ENCODE measurements at regions not wholly inside any gene's neighbourhood (a gene's known extent, or its start where the extent isn't known, plus 50 kb on each side); places are given as distances from the start of the nearest gene placed in this dataset.

DNA sequence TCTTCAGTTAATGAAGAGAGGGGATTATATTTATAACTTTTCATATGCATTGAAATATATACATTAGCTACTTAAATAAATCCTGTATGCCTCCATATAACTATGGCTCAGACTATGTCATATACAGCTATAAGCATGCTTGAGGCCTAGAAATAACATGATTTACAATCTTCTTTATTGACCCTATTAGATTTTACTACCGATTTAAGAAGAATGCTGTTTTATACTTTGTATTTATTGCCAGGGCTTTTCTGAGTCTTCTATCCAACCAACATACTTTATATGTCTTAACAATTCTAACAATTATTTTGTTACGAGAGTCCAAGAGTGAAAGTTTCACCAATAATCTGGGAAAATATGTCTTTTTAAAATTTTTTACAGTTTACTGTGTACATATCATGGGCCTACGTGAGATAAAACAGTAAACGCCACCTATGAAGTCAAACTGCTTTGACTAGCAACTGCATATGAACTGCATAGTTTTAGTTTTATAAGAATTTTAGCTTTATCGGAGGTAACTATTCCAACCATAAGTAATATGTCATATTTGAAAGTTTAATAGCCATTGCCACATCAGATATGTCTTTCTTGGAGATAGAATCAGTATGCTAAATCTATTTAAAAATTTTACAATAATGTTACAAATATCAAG, 861.0 kb downstream of the USP25 start:
- no peak overlapping the region for H3K4me3 Mint-ChIP-seq (ENCODE audit: unreplicated experiment)
- TF ChIP-seq, protein P1, sequence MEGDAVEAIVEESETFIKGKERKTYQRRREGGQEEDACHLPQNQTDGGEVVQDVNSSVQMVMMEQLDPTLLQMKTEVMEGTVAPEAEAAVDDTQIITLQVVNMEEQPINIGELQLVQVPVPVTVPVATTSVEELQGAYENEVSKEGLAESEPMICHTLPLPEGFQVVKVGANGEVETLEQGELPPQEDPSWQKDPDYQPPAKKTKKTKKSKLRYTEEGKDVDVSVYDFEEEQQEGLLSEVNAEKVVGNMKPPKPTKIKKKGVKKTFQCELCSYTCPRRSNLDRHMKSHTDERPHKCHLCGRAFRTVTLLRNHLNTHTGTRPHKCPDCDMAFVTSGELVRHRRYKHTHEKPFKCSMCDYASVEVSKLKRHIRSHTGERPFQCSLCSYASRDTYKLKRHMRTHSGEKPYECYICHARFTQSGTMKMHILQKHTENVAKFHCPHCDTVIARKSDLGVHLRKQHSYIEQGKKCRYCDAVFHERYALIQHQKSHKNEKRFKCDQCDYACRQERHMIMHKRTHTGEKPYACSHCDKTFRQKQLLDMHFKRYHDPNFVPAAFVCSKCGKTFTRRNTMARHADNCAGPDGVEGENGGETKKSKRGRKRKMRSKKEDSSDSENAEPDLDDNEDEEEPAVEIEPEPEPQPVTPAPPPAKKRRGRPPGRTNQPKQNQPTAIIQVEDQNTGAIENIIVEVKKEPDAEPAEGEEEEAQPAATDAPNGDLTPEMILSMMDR (IDR thresholded peaks at IDR 0.05; ENCODE audit: partially characterized antibody, unreplicated experiment) = no peak
- H3K4me1 Mint-ChIP-seq (ENCODE audit: low read depth, unreplicated experiment) = peaks cover 19% of the 10 kb centered on the region
- no peak overlapping the region for H3K27ac Mint-ChIP-seq (ENCODE audit: unreplicated experiment)
- no peaks in the 10 kb centered on the region for H3K9me3 Mint-ChIP-seq (ENCODE audit: unreplicated experiment)
- no peaks in the 10 kb centered on the region for H3K36me3 Mint-ChIP-seq (ENCODE audit: unreplicated experiment)
- no peaks in the 10 kb centered on the region for H3K27me3 Mint-ChIP-seq (ENCODE audit: unreplicated experiment)
- no peak for DNase-seq

DNA sequence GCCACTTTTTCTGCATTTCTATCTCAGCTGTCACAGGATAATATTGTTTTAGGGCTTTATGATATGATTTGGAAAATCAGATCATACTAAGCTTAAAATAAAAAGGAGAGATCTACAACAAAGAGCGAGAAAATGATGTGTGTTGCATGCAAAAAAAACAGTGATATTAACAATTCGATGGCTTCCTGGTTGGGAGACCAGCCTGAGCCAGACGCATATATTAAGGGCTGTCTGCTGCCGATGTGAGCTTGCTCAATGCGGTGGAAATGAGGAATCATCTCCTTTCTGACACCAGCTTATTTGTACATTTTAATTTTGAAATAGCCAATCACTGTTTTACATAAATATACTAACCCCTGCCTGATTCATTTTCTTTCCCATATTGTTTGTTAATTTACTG, 862.6 kb downstream of the USP25 start:
- H3K9me3 Mint-ChIP-seq (ENCODE audit: unreplicated experiment) = peaks cover 2% of the 10 kb centered on the region
- no peaks in the 10 kb centered on the region for H3K27me3 Mint-ChIP-seq (ENCODE audit: unreplicated experiment)
- H3K4me1 Mint-ChIP-seq (ENCODE audit: low read depth, unreplicated experiment) = peaks cover 16% of the 10 kb centered on the region
- TF ChIP-seq, protein P1 (IDR thresholded peaks at IDR 0.05; ENCODE audit: partially characterized antibody, unreplicated experiment) = no peak
- peak; percentile 21 for DNase-seq
- no peaks in the 10 kb centered on the region for H3K36me3 Mint-ChIP-seq (ENCODE audit: unreplicated experiment)
- peak overlapping the region; percentile 22 for H3K27ac Mint-ChIP-seq (ENCODE audit: unreplicated experiment)
- H3K4me3 Mint-ChIP-seq (ENCODE audit: unreplicated experiment) = no peak overlapping the region

DNA sequence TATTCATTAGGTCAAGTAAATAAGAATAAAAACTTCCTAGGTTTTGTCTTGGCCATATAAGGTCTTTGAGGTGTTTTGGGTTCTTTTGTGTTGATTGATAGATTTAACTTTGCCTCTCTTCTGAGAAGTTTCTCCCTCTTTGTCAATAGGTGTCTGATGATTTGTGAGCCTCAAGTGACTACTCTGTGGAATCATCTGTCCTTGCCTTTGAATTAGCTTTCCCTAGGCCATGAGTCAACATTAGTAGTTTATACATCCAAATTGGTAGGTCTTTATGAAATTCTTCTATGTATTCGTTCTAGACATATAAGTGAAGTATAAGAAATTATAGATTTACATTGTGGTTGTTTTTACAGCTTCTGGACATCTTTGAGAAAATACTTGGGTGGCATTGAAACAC, 864.4 kb downstream of the USP25 start:
- H3K27ac Mint-ChIP-seq (ENCODE audit: unreplicated experiment) = no peak overlapping the region
- H3K9me3 Mint-ChIP-seq (ENCODE audit: unreplicated experiment) = peaks cover 2% of the 10 kb centered on the region
- peaks cover 14% of the 10 kb centered on the region for H3K4me1 Mint-ChIP-seq (ENCODE audit: low read depth, unreplicated experiment)
- no peaks in the 10 kb centered on the region for H3K27me3 Mint-ChIP-seq (ENCODE audit: unreplicated experiment)
- no peak for DNase-seq
- H3K36me3 Mint-ChIP-seq (ENCODE audit: unreplicated experiment) = no peaks in the 10 kb centered on the region
- TF ChIP-seq, protein P1 (IDR thresholded peaks at IDR 0.05; ENCODE audit: partially characterized antibody, unreplicated experiment) = no peak
- no peak overlapping the region for H3K4me3 Mint-ChIP-seq (ENCODE audit: unreplicated experiment)

DNA sequence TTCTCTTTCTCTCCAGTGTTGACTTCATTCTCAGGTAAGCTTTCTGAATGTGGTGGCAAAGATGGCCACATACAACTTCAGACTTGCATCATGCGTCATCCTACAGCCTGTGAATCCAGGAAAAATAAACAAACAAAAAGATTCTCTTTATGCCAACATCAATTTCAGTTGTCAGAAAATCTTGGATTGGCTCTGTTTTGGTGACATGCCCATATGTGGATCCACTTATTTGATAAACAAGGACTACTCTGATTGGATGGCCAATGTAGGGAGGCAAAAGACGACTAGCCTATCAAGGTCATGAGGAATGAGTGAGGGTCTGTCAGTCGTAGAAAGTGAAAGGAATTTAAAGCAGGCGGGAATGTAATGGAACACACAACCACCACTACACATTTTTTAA, 866.6 kb downstream of the USP25 start:
- no peak overlapping the region for H3K4me3 Mint-ChIP-seq (ENCODE audit: unreplicated experiment)
- no peaks in the 10 kb centered on the region for H3K36me3 Mint-ChIP-seq (ENCODE audit: unreplicated experiment)
- TF ChIP-seq, protein P1 (IDR thresholded peaks at IDR 0.05; ENCODE audit: partially characterized antibody, unreplicated experiment) = no peak
- peaks cover 10% of the 10 kb centered on the region for H3K4me1 Mint-ChIP-seq (ENCODE audit: low read depth, unreplicated experiment)
- no peaks in the 10 kb centered on the region for H3K27me3 Mint-ChIP-seq (ENCODE audit: unreplicated experiment)
- peaks cover 2% of the 10 kb centered on the region for H3K9me3 Mint-ChIP-seq (ENCODE audit: unreplicated experiment)
- H3K27ac Mint-ChIP-seq (ENCODE audit: unreplicated experiment) = no peak overlapping the region
- DNase-seq = no peak

DNA sequence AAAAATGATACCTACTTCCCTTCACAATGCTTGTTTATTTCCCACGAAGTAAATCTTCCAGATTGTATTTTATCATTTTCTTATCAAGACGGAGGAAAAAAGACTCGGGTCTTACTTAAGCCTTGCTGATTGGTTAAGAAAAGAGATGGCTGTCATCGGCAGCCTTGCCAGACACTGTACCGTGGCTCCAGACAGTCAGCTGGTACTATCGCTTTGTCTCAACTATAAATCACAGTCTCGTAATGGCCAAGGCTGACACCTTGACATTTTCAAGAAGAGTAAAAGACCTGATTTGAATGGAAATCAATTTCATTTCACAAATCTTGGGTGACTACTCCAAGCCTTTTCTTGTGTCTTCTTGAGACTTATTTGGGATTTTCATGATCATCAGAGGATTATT, 868.0 kb downstream of the USP25 start:
- no peak overlapping the region for H3K4me3 Mint-ChIP-seq (ENCODE audit: unreplicated experiment)
- peaks cover 2% of the 10 kb centered on the region for H3K9me3 Mint-ChIP-seq (ENCODE audit: unreplicated experiment)
- no peaks in the 10 kb centered on the region for H3K27me3 Mint-ChIP-seq (ENCODE audit: unreplicated experiment)
- TF ChIP-seq, protein P1 (IDR thresholded peaks at IDR 0.05; ENCODE audit: partially characterized antibody, unreplicated experiment) = no peak
- peaks cover 1% of the 10 kb centered on the region for H3K4me1 Mint-ChIP-seq (ENCODE audit: low read depth, unreplicated experiment)
- H3K36me3 Mint-ChIP-seq (ENCODE audit: unreplicated experiment) = no peaks in the 10 kb centered on the region
- H3K27ac Mint-ChIP-seq (ENCODE audit: unreplicated experiment) = no peak overlapping the region
- no peak for DNase-seq

Measured in glutamatergic neuron (in vitro differentiated cells).